ENCODE measurements at regions not wholly inside any gene's neighbourhood (a gene's known extent, or its start where the extent isn't known, plus 50 kb on each side); places are given as distances from the start of the nearest gene placed in this dataset.

DNA sequence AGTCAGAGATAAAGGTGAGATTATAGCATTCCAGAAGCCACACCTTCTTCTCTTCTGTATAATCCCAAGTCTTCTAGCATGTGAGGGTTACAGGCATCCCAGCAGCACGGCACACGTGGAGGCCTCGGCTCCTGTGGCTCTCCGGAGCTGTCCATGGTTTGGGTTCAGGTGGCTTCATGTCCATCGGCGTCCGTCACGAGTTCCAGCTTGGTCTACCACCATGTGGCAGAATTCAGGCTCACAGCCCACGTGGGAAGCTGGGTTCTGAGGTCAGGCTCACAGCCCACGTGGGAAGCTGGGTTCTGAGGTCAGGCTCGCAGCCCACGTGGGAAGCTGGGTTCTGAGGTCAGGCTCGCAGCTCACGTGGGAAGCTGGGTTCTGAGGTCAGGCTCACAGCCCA, 378.3 kb upstream of the SALL3 start:
- intact Hi-C loops (cut with DNase I): no loop called here
- H3K9me3 ChIP-seq: peaks cover 0 to 4% (median 0%) of the 10 kb centered on the region in 12 donors
- WGBS, 4 donors: 57 to 76% (median 64%) methylated on average over 14 of the region's 14 CpGs
- no peaks in the 10 kb centered on the region for H3K4me1 ChIP-seq
- TF ChIP-seq POLR2A (IDR thresholded peaks at IDR 0.05): no peak
- TF ChIP-seq, protein P1, sequence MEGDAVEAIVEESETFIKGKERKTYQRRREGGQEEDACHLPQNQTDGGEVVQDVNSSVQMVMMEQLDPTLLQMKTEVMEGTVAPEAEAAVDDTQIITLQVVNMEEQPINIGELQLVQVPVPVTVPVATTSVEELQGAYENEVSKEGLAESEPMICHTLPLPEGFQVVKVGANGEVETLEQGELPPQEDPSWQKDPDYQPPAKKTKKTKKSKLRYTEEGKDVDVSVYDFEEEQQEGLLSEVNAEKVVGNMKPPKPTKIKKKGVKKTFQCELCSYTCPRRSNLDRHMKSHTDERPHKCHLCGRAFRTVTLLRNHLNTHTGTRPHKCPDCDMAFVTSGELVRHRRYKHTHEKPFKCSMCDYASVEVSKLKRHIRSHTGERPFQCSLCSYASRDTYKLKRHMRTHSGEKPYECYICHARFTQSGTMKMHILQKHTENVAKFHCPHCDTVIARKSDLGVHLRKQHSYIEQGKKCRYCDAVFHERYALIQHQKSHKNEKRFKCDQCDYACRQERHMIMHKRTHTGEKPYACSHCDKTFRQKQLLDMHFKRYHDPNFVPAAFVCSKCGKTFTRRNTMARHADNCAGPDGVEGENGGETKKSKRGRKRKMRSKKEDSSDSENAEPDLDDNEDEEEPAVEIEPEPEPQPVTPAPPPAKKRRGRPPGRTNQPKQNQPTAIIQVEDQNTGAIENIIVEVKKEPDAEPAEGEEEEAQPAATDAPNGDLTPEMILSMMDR (IDR thresholded peaks at IDR 0.05): no peak
- H3K27me3 ChIP-seq: peaks cover 0 to 5% (median 0%) of the 10 kb centered on the region in 9 donors
- ATAC-seq: no peak
- H3K4me3 ChIP-seq: no peak overlapping the region
- no peaks in the 10 kb centered on the region for H3K36me3 ChIP-seq
- H3K27ac ChIP-seq: no peak overlapping the region
- DNase-seq: no peak

DNA sequence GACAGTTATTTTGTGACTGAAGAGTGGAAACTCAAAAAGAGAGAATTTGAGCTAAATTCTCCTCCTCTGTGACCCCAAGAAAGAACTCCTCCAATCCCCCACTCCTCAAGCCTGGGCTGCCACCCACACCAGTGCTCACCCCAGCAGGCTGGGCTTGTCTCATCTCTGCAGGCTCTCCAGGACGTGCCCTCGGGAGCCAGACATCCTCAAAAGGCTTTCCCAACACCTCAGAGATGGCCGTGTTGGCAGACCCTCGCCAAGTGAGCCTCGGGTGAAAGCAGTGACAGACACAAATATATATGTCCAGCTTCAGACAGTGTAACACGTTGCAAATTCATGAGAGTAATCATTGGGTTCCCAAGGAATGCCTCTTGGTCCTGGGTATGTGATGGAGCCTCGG, 377.7 kb upstream of the SALL3 start:
- Histone ChIP-seq H3K36me3 (no peaks in the 10 kb centered on the region), H3K27me3 (peaks cover 0 to 5% (median 0%) of the 10 kb centered on the region in 9 donors), H3K4me1 (no peaks in the 10 kb centered on the region), H3K4me3 (no peak overlapping the region), H3K27ac (no peak overlapping the region), H3K9me3 (peaks cover 0 to 4% (median 0%) of the 10 kb centered on the region in 12 donors)
- intact Hi-C loops (cut with DNase I): no loop called here
- 70 to 77% (median 72%) methylated on average over 7 of the region's 7 CpGs for WGBS, 4 donors
- no peak for TF ChIP-seq POLR2A (IDR thresholded peaks at IDR 0.05)
- TF ChIP-seq, protein P1 (IDR thresholded peaks at IDR 0.05): no peak
- ATAC-seq (no peak), DNase-seq (no peak)

DNA sequence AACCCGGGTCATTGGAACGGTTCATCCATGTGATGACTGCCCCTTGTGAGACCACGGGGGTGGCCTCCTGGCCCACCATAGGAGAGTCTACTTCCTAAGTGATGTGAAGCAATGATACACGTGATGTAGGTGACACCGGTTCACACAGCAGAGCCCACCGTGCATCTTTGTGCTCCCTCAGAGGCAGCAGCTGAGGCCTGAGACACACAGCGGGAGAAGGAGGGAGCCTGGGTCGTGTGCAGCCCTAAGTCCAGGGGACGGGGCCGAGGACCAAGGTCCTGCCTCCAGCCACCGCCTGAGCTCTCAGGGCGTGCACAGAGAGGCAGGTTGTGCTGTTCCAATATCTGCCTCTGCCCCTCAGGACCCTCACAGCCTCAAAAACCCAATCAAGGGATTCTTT, 377.2 kb upstream of the SALL3 start:
- H3K27ac ChIP-seq: no peak overlapping the region
- DNase-seq (no peak), ATAC-seq (no peak)
- H3K4me3 ChIP-seq: no peak overlapping the region
- peaks cover 0 to 5% (median 0%) of the 10 kb centered on the region in 9 donors for H3K27me3 ChIP-seq
- WGBS, 4 donors: 84 to 89% (median 86%) methylated on average over 12 of the region's 12 CpGs
- TF ChIP-seq, protein P1 (IDR thresholded peaks at IDR 0.05): no peak
- intact Hi-C loops (cut with DNase I): no loop called here
- no peaks in the 10 kb centered on the region for H3K4me1 ChIP-seq
- H3K36me3 ChIP-seq: no peaks in the 10 kb centered on the region
- H3K9me3 ChIP-seq: peaks cover 0 to 4% (median 0%) of the 10 kb centered on the region in 12 donors

DNA sequence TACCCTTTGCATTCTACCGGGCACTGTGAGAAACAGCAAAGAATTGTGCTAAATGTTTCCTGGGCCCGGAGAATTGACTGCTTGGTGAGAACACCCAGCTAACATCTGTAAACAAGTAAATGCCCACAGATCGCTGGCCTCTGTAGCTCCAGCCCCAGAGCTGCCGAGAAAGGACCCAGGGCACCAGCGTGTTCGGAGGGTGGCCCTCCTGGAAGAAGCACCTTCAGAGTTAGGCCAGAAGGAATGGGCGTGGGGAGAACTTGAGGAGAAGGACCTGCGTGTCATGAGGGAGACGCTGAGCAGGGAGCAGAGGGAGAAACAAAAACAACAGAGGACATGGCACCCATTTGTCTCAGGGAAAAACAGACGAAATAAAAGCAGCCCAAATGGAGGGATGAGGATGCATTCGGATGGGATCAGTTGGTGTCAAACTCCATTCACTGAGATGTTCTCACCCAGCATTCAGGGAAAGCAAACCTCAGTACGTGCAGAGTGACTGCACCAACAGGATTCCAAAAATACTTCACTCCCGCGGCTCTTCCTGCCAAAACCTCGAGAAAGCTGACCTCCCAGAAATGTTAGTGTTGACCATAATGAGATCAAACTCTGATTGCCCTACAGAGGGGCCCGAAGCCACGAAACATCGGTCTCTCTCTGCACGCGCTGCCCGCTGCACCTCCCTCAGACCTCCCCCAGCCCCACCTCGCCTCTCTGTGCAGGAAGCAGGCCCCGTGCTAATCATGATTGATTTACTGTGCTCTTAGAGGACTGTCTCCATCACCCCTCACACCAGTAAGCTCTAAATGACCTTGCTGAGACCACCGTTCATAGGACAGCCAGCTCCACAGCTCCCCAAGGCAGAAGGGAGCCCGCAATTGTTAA, 376.3 kb upstream of the SALL3 start:
- Histone ChIP-seq H3K4me1 (no peaks in the 10 kb centered on the region), H3K9me3 (peaks cover 0 to 4% (median 0%) of the 10 kb centered on the region in 12 donors), H3K27ac (no peak overlapping the region), H3K27me3 (peaks cover 0 to 5% (median 0%) of the 10 kb centered on the region in 9 donors), H3K36me3 (no peaks in the 10 kb centered on the region), H3K4me3 (no peak overlapping the region)
- no peak for ATAC-seq
- no peak for DNase-seq
- intact Hi-C loops (cut with DNase I): no loop called here
- WGBS, 4 donors: 60 to 69% (median 67%) methylated on average over 25 of the region's 25 CpGs
- no peak for TF ChIP-seq POLR2A (IDR thresholded peaks at IDR 0.05)
- TF ChIP-seq, protein P1 (IDR thresholded peaks at IDR 0.05): no peak

Data from heart left ventricle (tissue), 16 donors.